ENCODE measurements at regions not wholly inside any gene's neighbourhood (a gene's known extent, or its start where the extent isn't known, plus 50 kb on each side); places are given as distances from the start of the nearest gene placed in this dataset.
"Not testable (repeated sequence)": the region's sequence is repeated elsewhere in the genome, so short reads cannot be mapped to it uniquely, and the experiment has no call there.

- DNase-seq (ENCODE audit: low read depth): not testable (repeated sequence)
Measured at GRCh38 chrX:65825226-65825625, 157.8 kb downstream of the MSN start.

- DNase-seq (ENCODE audit: low read depth): peak; percentile 5
Measured at GRCh38 chrX:65821721-65822496, 154.5 kb downstream of the MSN start.

GRCh38 chrX:65819983-65820382, 152.5 kb downstream of the MSN start:
- DNase-seq (ENCODE audit: low read depth): not testable (repeated sequence)

- no peak for DNase-seq (ENCODE audit: low read depth)
Measured at GRCh38 chrX:65813245-65813644, 145.8 kb downstream of the MSN start.

GRCh38 chrX:65811558-65812228, 144.2 kb downstream of the MSN start:
- DNase-seq (ENCODE audit: low read depth): no peak

Data from activated T-cell treated with anti-CD3 and anti-CD28 coated beads for 24 hours (primary cell).